ENCODE measurements at regions not wholly inside any gene's neighbourhood (a gene's known extent, or its start where the extent isn't known, plus 50 kb on each side); places are given as distances from the start of the nearest gene placed in this dataset.

DNA sequence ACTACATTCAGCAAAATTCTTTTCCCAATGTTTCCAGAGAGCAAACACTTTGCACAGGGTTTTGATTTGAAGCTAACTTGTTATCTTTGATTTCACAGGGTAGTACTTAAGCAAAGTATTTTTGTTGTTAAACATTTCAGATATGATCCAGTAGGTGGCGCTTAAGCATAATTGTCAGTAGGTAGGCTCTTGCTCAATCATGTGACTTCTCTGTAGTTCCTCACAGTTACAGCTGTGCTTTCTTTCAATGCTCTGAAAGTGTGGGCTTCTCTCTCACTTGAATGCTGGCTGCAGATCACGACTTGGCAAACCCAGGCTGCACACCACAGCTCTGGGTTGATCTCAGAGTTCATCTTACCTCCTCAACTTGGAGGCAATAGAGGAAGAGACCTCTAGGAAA, 1016.5 kb downstream of the SH3BGRL start:
- TF ChIP-seq, protein P1, sequence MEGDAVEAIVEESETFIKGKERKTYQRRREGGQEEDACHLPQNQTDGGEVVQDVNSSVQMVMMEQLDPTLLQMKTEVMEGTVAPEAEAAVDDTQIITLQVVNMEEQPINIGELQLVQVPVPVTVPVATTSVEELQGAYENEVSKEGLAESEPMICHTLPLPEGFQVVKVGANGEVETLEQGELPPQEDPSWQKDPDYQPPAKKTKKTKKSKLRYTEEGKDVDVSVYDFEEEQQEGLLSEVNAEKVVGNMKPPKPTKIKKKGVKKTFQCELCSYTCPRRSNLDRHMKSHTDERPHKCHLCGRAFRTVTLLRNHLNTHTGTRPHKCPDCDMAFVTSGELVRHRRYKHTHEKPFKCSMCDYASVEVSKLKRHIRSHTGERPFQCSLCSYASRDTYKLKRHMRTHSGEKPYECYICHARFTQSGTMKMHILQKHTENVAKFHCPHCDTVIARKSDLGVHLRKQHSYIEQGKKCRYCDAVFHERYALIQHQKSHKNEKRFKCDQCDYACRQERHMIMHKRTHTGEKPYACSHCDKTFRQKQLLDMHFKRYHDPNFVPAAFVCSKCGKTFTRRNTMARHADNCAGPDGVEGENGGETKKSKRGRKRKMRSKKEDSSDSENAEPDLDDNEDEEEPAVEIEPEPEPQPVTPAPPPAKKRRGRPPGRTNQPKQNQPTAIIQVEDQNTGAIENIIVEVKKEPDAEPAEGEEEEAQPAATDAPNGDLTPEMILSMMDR (IDR thresholded peaks at IDR 0.05; ENCODE audit: low read depth, low read length, missing input control) = peak; percentile 52
- no peak for TF ChIP-seq YY1 (IDR thresholded peaks at IDR 0.05)
- no peak for TF ChIP-seq JUND (IDR thresholded peaks at IDR 0.05)
- TF ChIP-seq, protein P2, sequence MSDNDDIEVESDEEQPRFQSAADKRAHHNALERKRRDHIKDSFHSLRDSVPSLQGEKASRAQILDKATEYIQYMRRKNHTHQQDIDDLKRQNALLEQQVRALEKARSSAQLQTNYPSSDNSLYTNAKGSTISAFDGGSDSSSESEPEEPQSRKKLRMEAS (IDR thresholded peaks at IDR 0.05) = no peak
- TF ChIP-seq EGR1 (IDR thresholded peaks at IDR 0.05; ENCODE audit: low read depth in 2 of 2) = no peak

All from liver (tissue), 3 donors.